ENCODE measurements at regions not wholly inside any gene's neighbourhood (a gene's known extent, or its start where the extent isn't known, plus 50 kb on each side); places are given as distances from the start of the nearest gene placed in this dataset.
"Not testable (repeated sequence)": the region's sequence is repeated elsewhere in the genome, so short reads cannot be mapped to it uniquely, and the experiment has no call there.

GRCh38 chr12:23253910-23254309 is 628.9 kb downstream of the ETNK1 start:
- not testable (repeated sequence) for H3K4me1 ChIP-seq (ENCODE audit: control insufficient read depth, insufficient read depth, low read length); H3K36me3 ChIP-seq (ENCODE audit: control insufficient read depth, insufficient read depth, low read length); DNase-seq (ENCODE audit: low read depth, low spot score); H3K9me3 ChIP-seq (ENCODE audit: control insufficient read depth, insufficient read depth, low read length); H3K27me3 ChIP-seq (ENCODE audit: control insufficient read depth, insufficient read depth, low read length); H3K4me3 ChIP-seq (ENCODE audit: low read length); H3K27ac ChIP-seq (ENCODE audit: low read length)
- no CpG with 5 or more reads among the region's 6 CpGs for WGBS (ENCODE audit: insufficient coverage, insufficient read length)

DNA sequence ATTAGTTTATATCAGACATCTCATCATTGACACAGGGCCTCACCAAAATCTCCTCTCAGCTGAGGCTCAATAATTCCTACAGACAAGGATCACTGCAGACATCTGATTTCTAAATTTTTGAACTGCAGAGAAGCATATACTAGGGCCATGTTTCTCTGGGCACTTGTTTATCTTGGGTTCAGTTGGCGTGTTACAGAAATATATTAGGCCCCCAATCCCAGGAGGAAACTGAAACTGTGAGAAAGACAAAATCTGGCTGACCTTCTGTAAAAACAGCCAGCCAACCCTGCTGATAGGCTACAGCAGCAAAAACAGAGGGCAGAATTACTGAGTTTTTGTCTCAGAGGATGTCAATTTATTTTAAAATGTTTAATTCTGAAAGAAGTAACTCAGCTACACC is 634.6 kb downstream of the ETNK1 start:
- WGBS (ENCODE audit: insufficient coverage, insufficient read length) = no CpG with 5 or more reads among the region's 1 CpG

DNA sequence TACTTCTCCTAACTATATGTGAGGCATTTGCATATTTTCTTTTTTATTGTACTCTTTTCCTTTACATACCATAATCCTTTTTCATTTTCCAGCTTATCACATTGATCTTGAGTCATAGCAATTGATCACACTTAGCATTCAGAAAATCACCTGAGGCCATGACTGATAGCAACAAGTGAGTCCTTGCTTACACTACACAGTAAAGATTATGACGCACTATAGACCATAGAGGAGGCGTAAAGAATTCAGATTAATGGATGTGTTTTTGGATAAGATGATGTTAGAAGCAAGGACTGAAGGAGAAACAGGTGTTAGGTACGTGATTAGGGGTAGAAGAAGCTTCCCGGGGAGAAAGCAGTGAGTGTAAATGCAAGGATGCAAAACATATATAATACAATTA is 637.7 kb downstream of the ETNK1 start:
- Histone ChIP-seq H3K9me3 (ENCODE audit: control insufficient read depth, insufficient read depth, low read length) (no peaks in the 10 kb centered on the region), H3K27me3 (ENCODE audit: control insufficient read depth, insufficient read depth, low read length) (no peaks in the 10 kb centered on the region), H3K27ac (ENCODE audit: low read length) (no peak overlapping the region), H3K4me3 (ENCODE audit: low read length) (no peak overlapping the region), H3K4me1 (ENCODE audit: control insufficient read depth, insufficient read depth, low read length) (no peaks in the 10 kb centered on the region), H3K36me3 (ENCODE audit: control insufficient read depth, insufficient read depth, low read length) (no peaks in the 10 kb centered on the region)
- no peak for DNase-seq (ENCODE audit: low read depth, low spot score)
- 100% methylated on average over 1 of the region's 4 CpGs for WGBS (ENCODE audit: insufficient coverage, insufficient read length)

More for the DNA sequence above, 634.6 kb downstream of the ETNK1 start:
- Histone ChIP-seq H3K36me3 (ENCODE audit: control insufficient read depth, insufficient read depth, low read length) (no peaks in the 10 kb centered on the region), H3K27ac (ENCODE audit: low read length) (no peak overlapping the region), H3K27me3 (ENCODE audit: control insufficient read depth, insufficient read depth, low read length) (no peaks in the 10 kb centered on the region), H3K4me1 (ENCODE audit: control insufficient read depth, insufficient read depth, low read length) (no peaks in the 10 kb centered on the region), H3K4me3 (ENCODE audit: low read length) (no peak overlapping the region), H3K9me3 (ENCODE audit: control insufficient read depth, insufficient read depth, low read length) (no peaks in the 10 kb centered on the region)
- no peak for DNase-seq (ENCODE audit: low read depth, low spot score)

- H3K9me3 ChIP-seq (ENCODE audit: control insufficient read depth, insufficient read depth, low read length) = no peaks in the 10 kb centered on the region
- H3K27ac ChIP-seq (ENCODE audit: low read length) = no peak overlapping the region
- no peak for DNase-seq (ENCODE audit: low read depth, low spot score)
- H3K4me1 ChIP-seq (ENCODE audit: control insufficient read depth, insufficient read depth, low read length) = no peaks in the 10 kb centered on the region
- no CpG with 5 or more reads among the region's 1 CpG for WGBS (ENCODE audit: insufficient coverage, insufficient read length)
- no peaks in the 10 kb centered on the region for H3K36me3 ChIP-seq (ENCODE audit: control insufficient read depth, insufficient read depth, low read length)
- H3K27me3 ChIP-seq (ENCODE audit: control insufficient read depth, insufficient read depth, low read length) = no peaks in the 10 kb centered on the region
- H3K4me3 ChIP-seq (ENCODE audit: low read length) = no peak overlapping the region
Measured at GRCh38 chr12:23277831-23278230, 652.9 kb downstream of the ETNK1 start.

GRCh38 chr12:23281295-23281694 is 656.3 kb downstream of the ETNK1 start:
- H3K9me3 ChIP-seq (ENCODE audit: control insufficient read depth, insufficient read depth, low read length) = no peaks in the 10 kb centered on the region
- no peak for DNase-seq (ENCODE audit: low read depth, low spot score)
- WGBS (ENCODE audit: insufficient coverage, insufficient read length) = no CpG with 5 or more reads among the region's 4 CpGs
- H3K4me1 ChIP-seq (ENCODE audit: control insufficient read depth, insufficient read depth, low read length) = no peaks in the 10 kb centered on the region
- H3K27me3 ChIP-seq (ENCODE audit: control insufficient read depth, insufficient read depth, low read length) = no peaks in the 10 kb centered on the region
- no peak overlapping the region for H3K4me3 ChIP-seq (ENCODE audit: low read length)
- H3K36me3 ChIP-seq (ENCODE audit: control insufficient read depth, insufficient read depth, low read length) = no peaks in the 10 kb centered on the region
- H3K27ac ChIP-seq (ENCODE audit: low read length) = no peak overlapping the region

DNA sequence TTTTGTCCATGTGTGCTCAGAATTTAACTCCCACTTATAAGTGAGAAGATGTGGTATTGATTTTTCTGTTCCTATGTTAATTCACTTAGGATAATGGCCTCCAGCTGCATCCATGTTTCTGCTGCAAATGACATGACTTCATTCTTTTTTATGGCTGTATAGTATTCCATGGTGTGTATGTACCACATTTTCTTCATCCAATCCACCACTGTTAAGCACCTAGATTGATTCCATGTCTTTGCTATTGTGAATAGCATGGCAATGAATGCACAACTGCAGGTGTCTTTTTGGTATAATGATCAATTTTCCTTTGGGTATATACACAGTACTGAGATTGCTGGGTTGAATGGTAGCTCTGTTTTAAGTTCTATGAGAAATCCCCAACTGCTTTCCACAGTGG is 657.7 kb downstream of the ETNK1 start:
- H3K36me3 ChIP-seq (ENCODE audit: control insufficient read depth, insufficient read depth, low read length) = no peaks in the 10 kb centered on the region
- no peaks in the 10 kb centered on the region for H3K27me3 ChIP-seq (ENCODE audit: control insufficient read depth, insufficient read depth, low read length)
- no peak overlapping the region for H3K4me3 ChIP-seq (ENCODE audit: low read length)
- H3K4me1 ChIP-seq (ENCODE audit: control insufficient read depth, insufficient read depth, low read length) = no peaks in the 10 kb centered on the region
- DNase-seq (ENCODE audit: low read depth, low spot score) = no peak
- no peaks in the 10 kb centered on the region for H3K9me3 ChIP-seq (ENCODE audit: control insufficient read depth, insufficient read depth, low read length)
- H3K27ac ChIP-seq (ENCODE audit: low read length) = no peak overlapping the region

- not testable (repeated sequence) for H3K27me3 ChIP-seq (ENCODE audit: control insufficient read depth, insufficient read depth, low read length); H3K4me1 ChIP-seq (ENCODE audit: control insufficient read depth, insufficient read depth, low read length); H3K36me3 ChIP-seq (ENCODE audit: control insufficient read depth, insufficient read depth, low read length); H3K4me3 ChIP-seq (ENCODE audit: low read length); H3K9me3 ChIP-seq (ENCODE audit: control insufficient read depth, insufficient read depth, low read length); DNase-seq (ENCODE audit: low read depth, low spot score); H3K27ac ChIP-seq (ENCODE audit: low read length)
- no CpG with 5 or more reads among the region's 57 CpGs for WGBS (ENCODE audit: insufficient coverage, insufficient read length)
Measured at GRCh38 chr12:23285764-23286530, 661.0 kb downstream of the ETNK1 start.

- Histone ChIP-seq H3K27me3 (ENCODE audit: control insufficient read depth, insufficient read depth, low read length) (no peaks in the 10 kb centered on the region), H3K27ac (ENCODE audit: low read length) (no peak overlapping the region), H3K4me3 (ENCODE audit: low read length) (no peak overlapping the region), H3K4me1 (ENCODE audit: control insufficient read depth, insufficient read depth, low read length) (no peaks in the 10 kb centered on the region), H3K9me3 (ENCODE audit: control insufficient read depth, insufficient read depth, low read length) (no peaks in the 10 kb centered on the region), H3K36me3 (ENCODE audit: control insufficient read depth, insufficient read depth, low read length) (no peaks in the 10 kb centered on the region)
- DNase-seq (ENCODE audit: low read depth, low spot score) = no peak
- WGBS (ENCODE audit: insufficient coverage, insufficient read length) = no CpG with 5 or more reads among the region's 1 CpG
Measured at GRCh38 chr12:23290627-23291330, 658.7 kb downstream of the SOX5 start.

GRCh38 chr12:23303220-23303619 is 646.2 kb downstream of the SOX5 start:
- H3K27ac ChIP-seq (ENCODE audit: low read length) = no peak overlapping the region
- no peaks in the 10 kb centered on the region for H3K36me3 ChIP-seq (ENCODE audit: control insufficient read depth, insufficient read depth, low read length)
- H3K4me3 ChIP-seq (ENCODE audit: low read length) = no peak overlapping the region
- no CpG with 5 or more reads among the region's 3 CpGs for WGBS (ENCODE audit: insufficient coverage, insufficient read length)
- H3K27me3 ChIP-seq (ENCODE audit: control insufficient read depth, insufficient read depth, low read length) = no peaks in the 10 kb centered on the region
- no peaks in the 10 kb centered on the region for H3K4me1 ChIP-seq (ENCODE audit: control insufficient read depth, insufficient read depth, low read length)
- no peak for DNase-seq (ENCODE audit: low read depth, low spot score)
- no peaks in the 10 kb centered on the region for H3K9me3 ChIP-seq (ENCODE audit: control insufficient read depth, insufficient read depth, low read length)

- no peak for DNase-seq (ENCODE audit: low read depth, low spot score)
- no peaks in the 10 kb centered on the region for H3K27me3 ChIP-seq (ENCODE audit: control insufficient read depth, insufficient read depth, low read length)
- no peaks in the 10 kb centered on the region for H3K36me3 ChIP-seq (ENCODE audit: control insufficient read depth, insufficient read depth, low read length)
- H3K27ac ChIP-seq (ENCODE audit: low read length) = no peak overlapping the region
- H3K4me1 ChIP-seq (ENCODE audit: control insufficient read depth, insufficient read depth, low read length) = no peaks in the 10 kb centered on the region
- no peaks in the 10 kb centered on the region for H3K9me3 ChIP-seq (ENCODE audit: control insufficient read depth, insufficient read depth, low read length)
- no peak overlapping the region for H3K4me3 ChIP-seq (ENCODE audit: low read length)
- no CpG with 5 or more reads among the region's 1 CpG for WGBS (ENCODE audit: insufficient coverage, insufficient read length)
Measured at GRCh38 chr12:23303821-23304220, 645.6 kb downstream of the SOX5 start.

DNA sequence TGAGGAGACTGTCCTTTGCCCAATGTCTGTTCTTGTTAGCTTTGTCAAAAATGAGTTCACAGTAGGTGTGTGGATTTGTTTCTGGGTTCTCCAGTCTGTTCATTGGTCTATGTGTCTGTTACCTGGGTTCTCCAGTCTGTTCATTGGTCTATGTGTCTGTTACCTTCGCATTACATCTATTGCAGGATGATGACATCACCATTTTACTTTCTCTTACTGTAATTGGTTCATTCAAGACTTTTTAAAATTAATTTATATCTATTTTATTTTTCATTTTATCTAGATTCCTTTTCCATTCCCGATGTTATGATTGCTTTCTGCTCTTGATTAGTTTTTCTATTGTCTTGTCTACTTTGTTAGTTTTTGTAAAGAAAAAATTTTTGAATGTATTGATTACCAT is 615.5 kb downstream of the SOX5 start:
- Histone ChIP-seq H3K27me3 (ENCODE audit: control insufficient read depth, insufficient read depth, low read length) (no peaks in the 10 kb centered on the region), H3K4me1 (ENCODE audit: control insufficient read depth, insufficient read depth, low read length) (no peaks in the 10 kb centered on the region), H3K9me3 (ENCODE audit: control insufficient read depth, insufficient read depth, low read length) (no peaks in the 10 kb centered on the region), H3K27ac (ENCODE audit: low read length) (no peak overlapping the region), H3K4me3 (ENCODE audit: low read length) (no peak overlapping the region), H3K36me3 (ENCODE audit: control insufficient read depth, insufficient read depth, low read length) (no peaks in the 10 kb centered on the region)
- no CpG with 5 or more reads among the region's 2 CpGs for WGBS (ENCODE audit: insufficient coverage, insufficient read length)
- no peak for DNase-seq (ENCODE audit: low read depth, low spot score)
